ENCODE measurements at regions not wholly inside any gene's neighbourhood (a gene's known extent, or its start where the extent isn't known, plus 50 kb on each side); places are given as distances from the start of the nearest gene placed in this dataset.

- intact Hi-C loops (cut with micrococcal nuclease; ENCODE audit: unreplicated experiment) (no loop called here), in situ Hi-C loops (cut with HindIII; ENCODE audit: extremely low pct_ligation_motif_present, low pct_unique_long_range_greater_than_20kb) (no loop called here)
- ChIA-PET CTCF (ENCODE audit: low intra/inter-chr PET ratio, low total read pairs) (no interaction called here), POLR2A (no interaction called here)
- no peak for FAIRE-seq
- Histone ChIP-seq H3K9me3 (ENCODE audit: low read length) (0 out of 2 replicates have a peak, but pooled peaks cover 18% of the 10 kb centered on the region), H3K9ac (ENCODE audit: insufficient read depth, low read depth, low read length) (no peak overlapping the region), H3K4me2 (ENCODE audit: low read depth, low read length) (no peak overlapping the region), H3K79me2 (ENCODE audit: insufficient read depth, low read length) (no peaks in the 10 kb centered on the region), H3K27ac (ENCODE audit: extremely low read length, insufficient read depth, low read length) (no peak overlapping the region), H4K20me1 (ENCODE audit: insufficient read depth, low read length) (no peaks in the 10 kb centered on the region), H3K27me3 (ENCODE audit: control insufficient read depth in 1 of 2, insufficient read depth in 2 of 2, low read length in 2 of 2) (no peaks in the 10 kb centered on the region), H3K4me3 (replicated peaks in 1 of 3; ENCODE audit: insufficient read depth in 1 of 3, low read depth in 2 of 3, low read length in 3 of 3) (no peak overlapping the region), H3K36me3 (replicated peaks in 1 of 2; ENCODE audit: control insufficient read depth in 1 of 2, insufficient read depth in 2 of 2, low read length in 2 of 2) (no peaks in the 10 kb centered on the region), H2AFZ (ENCODE audit: low read length) (no peak overlapping the region), H3K4me1 (ENCODE audit: insufficient read depth, low read length) (no peaks in the 10 kb centered on the region)
- DNase-seq (ENCODE audit: low spot score), result no peak
- ATAC-seq, result no peak
- BruUV-seq (replicated peaks), result no TSS peak
- TF ChIP-seq ZNF788 (CRISPR knock-in tag; IDR thresholded peaks at IDR 0.05; ENCODE audit: borderline replicate concordance), result no peak
- no peak for TF ChIP-seq HMG20B (CRISPR knock-in tag; conservative IDR thresholded peaks at IDR 0.05)
- TF ChIP-seq JUND (CRISPR knock-in tag; IDR thresholded peaks at IDR 0.05), result no peak
- no peak for TF ChIP-seq ZBTB7A (CRISPR knock-in tag; IDR thresholded peaks at IDR 0.05)
- no peak for TF ChIP-seq SOX6 (IDR thresholded peaks at IDR 0.05)
- no peak for TF ChIP-seq SOX6 (CRISPR knock-in tag; IDR thresholded peaks at IDR 0.05)
- TF ChIP-seq ZNF781 (CRISPR knock-in tag; IDR thresholded peaks at IDR 0.05; ENCODE audit: borderline replicate concordance, not compliant biosample characterization), result no peak
- no peak for TF ChIP-seq PHB2 (IDR thresholded peaks at IDR 0.05; ENCODE audit: partially characterized antibody)
- no peak for TF ChIP-seq ZBTB10 (CRISPR knock-in tag; IDR thresholded peaks at IDR 0.05; ENCODE audit: borderline replicate concordance)
- TF ChIP-seq ATF7 (IDR thresholded peaks at IDR 0.05), result no peak
- TF ChIP-seq ATF7 (CRISPR knock-in tag; IDR thresholded peaks at IDR 0.05), result no peak
- TF ChIP-seq DZIP1 (CRISPR knock-in tag; IDR thresholded peaks at IDR 0.05), result no peak
- TF ChIP-seq ZNF10 (CRISPR knock-in tag; IDR thresholded peaks at IDR 0.05; ENCODE audit: borderline replicate concordance, low read depth), result no peak
- TF ChIP-seq ZFYVE20 (CRISPR knock-in tag; IDR thresholded peaks at IDR 0.05; ENCODE audit: borderline replicate concordance, low read depth), result no peak
- TF ChIP-seq ZNF776 (CRISPR knock-in tag; IDR thresholded peaks at IDR 0.05), result no peak
- no peak for TF ChIP-seq RXRA (CRISPR knock-in tag; IDR thresholded peaks at IDR 0.05)
- no peak for TF ChIP-seq TSC22D2 (CRISPR knock-in tag; IDR thresholded peaks at IDR 0.05; ENCODE audit: borderline replicate concordance)
- TF ChIP-seq MAX (IDR thresholded peaks at IDR 0.05), result no peak
Observed at GRCh38 chr9:80867731-80868130, 821.6 kb downstream of the TLE1 start.
